ENCODE measurements at regions not wholly inside any gene's neighbourhood (a gene's known extent, or its start where the extent isn't known, plus 50 kb on each side); places are given as distances from the start of the nearest gene placed in this dataset.

GRCh38 chr13:40402931-40403431, 263.5 kb downstream of the FOXO1 start:
- TF ChIP-seq, protein P1, sequence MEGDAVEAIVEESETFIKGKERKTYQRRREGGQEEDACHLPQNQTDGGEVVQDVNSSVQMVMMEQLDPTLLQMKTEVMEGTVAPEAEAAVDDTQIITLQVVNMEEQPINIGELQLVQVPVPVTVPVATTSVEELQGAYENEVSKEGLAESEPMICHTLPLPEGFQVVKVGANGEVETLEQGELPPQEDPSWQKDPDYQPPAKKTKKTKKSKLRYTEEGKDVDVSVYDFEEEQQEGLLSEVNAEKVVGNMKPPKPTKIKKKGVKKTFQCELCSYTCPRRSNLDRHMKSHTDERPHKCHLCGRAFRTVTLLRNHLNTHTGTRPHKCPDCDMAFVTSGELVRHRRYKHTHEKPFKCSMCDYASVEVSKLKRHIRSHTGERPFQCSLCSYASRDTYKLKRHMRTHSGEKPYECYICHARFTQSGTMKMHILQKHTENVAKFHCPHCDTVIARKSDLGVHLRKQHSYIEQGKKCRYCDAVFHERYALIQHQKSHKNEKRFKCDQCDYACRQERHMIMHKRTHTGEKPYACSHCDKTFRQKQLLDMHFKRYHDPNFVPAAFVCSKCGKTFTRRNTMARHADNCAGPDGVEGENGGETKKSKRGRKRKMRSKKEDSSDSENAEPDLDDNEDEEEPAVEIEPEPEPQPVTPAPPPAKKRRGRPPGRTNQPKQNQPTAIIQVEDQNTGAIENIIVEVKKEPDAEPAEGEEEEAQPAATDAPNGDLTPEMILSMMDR (conservative IDR thresholded peaks at IDR 0.05; ENCODE audit: low read length), result no peak
- TF ChIP-seq EZH2phosphoT487 (IDR thresholded peaks at IDR 0.05; ENCODE audit: borderline replicate concordance, low read depth, low read length), result no peak
